ENCODE measurements at regions not wholly inside any gene's neighbourhood (a gene's known extent, or its start where the extent isn't known, plus 50 kb on each side); places are given as distances from the start of the nearest gene placed in this dataset.

DNA sequence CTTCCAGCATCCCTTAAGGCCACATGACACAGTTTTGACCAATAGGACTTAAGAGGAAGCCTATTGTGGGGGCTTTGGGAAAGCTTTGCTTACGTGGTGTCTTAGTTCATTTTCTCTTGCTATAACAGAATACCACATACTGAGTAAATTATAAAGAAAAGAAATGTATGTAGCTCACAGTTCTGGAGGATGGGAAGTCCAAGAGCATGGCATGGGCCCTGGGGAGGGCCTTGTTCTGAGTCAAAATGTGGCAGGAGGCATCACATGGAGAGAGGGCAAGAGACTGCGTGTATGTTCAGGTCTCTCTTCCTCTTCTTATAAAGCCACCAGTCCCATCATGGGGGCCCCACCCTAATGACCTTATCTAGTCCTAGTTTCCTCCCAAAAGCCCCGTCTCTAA is 68.6 kb upstream of the CPEB4 start:
- Histone ChIP-seq H3K36me3 (no peaks in the 10 kb centered on the region), H3K27ac (no peak overlapping the region), H3K9me3 (no peaks in the 10 kb centered on the region), H3K4me3 (no peak overlapping the region), H3K4me1 (peaks cover 5 to 18% of the 10 kb centered on the region in 2 donors), H3K27me3 (no peaks in the 10 kb centered on the region)
- no peak for ATAC-seq
- intact Hi-C loops (cut with DNase I), result no loop called here
- DNase-seq, result no peak
- TF ChIP-seq, protein P1, sequence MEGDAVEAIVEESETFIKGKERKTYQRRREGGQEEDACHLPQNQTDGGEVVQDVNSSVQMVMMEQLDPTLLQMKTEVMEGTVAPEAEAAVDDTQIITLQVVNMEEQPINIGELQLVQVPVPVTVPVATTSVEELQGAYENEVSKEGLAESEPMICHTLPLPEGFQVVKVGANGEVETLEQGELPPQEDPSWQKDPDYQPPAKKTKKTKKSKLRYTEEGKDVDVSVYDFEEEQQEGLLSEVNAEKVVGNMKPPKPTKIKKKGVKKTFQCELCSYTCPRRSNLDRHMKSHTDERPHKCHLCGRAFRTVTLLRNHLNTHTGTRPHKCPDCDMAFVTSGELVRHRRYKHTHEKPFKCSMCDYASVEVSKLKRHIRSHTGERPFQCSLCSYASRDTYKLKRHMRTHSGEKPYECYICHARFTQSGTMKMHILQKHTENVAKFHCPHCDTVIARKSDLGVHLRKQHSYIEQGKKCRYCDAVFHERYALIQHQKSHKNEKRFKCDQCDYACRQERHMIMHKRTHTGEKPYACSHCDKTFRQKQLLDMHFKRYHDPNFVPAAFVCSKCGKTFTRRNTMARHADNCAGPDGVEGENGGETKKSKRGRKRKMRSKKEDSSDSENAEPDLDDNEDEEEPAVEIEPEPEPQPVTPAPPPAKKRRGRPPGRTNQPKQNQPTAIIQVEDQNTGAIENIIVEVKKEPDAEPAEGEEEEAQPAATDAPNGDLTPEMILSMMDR (IDR thresholded peaks at IDR 0.05), result no peak

DNA sequence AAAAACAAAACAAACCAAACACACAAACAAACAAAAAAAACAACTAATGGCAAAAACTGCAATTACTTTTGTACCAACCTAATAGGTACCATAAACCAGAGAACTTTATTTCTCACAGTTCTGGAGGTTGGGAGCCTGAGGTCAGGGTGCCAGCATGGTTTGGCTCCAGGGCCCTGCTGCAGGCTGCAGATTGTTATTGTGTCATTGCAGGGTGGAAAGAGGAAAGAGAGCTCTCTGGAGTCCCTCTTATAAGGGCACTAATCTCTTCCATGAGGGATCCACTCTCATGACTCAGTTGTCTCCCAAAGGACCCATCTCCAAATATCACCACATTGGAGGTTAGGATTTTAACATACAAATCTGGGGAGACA is 64.9 kb upstream of the CPEB4 start:
- Histone ChIP-seq H3K9me3 (no peaks in the 10 kb centered on the region), H3K4me3 (no peak overlapping the region), H3K27me3 (no peaks in the 10 kb centered on the region), H3K36me3 (no peaks in the 10 kb centered on the region), H3K27ac (no peak overlapping the region), H3K4me1 (peaks cover 5 to 20% of the 10 kb centered on the region in 2 donors)
- DNase-seq, result no peak
- TF ChIP-seq, protein P1 (IDR thresholded peaks at IDR 0.05), result no peak
- intact Hi-C loops (cut with DNase I), result no loop called here
- ATAC-seq, result no peak

DNA sequence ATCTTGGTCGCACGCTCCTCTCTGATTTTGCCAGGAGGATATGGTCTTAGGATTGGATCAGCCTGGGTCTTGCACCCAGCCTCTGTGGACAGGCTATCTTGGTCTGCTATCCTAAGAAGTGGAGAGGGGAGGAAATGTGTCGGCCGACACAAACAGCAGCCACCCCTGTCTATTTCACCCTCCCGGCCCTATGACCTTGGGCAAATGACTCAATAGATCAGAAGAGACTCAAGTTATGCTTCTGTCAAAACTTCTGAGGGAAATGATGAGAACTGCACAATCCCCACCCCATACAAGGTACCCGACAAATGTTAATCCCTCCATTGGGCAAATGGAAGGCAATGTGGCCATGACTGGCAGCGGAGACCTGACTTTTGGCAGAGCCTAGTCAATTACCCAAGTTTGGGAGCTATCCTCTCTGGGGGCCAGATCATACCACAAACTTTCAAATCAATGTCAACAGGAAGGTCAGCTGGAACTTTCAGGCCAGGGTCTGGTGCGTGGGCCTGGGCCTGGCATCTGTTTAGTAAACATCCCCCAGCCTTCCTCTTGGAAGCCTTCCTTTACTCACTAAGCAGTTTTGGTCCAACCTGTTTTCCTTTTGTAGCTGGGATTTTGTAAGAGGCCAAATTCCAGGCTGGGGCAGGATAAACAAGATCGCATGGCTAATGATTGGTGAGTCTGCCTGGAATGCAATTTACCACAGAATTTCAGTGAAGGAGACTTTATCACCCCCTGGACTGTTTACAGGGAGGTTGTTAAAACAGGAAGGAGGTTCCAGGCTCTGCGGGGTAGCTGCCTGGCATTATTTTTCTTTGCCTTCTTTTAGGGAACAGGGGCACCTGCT is 64.2 kb upstream of the CPEB4 start:
- Histone ChIP-seq H3K4me1 (peaks cover 5 to 20% of the 10 kb centered on the region in 2 donors), H3K9me3 (no peaks in the 10 kb centered on the region), H3K27me3 (no peaks in the 10 kb centered on the region), H3K4me3 (no peak overlapping the region), H3K27ac (peak overlapping the region; percentile 1 to 48), H3K36me3 (no peaks in the 10 kb centered on the region)
- DNase-seq, result peak in 2 of 4 donors; percentile 25 to 61
- ATAC-seq, result peak; percentile 80
- intact Hi-C loops (cut with DNase I), result no loop called here
- TF ChIP-seq, protein P1 (IDR thresholded peaks at IDR 0.05), result no peak

DNA sequence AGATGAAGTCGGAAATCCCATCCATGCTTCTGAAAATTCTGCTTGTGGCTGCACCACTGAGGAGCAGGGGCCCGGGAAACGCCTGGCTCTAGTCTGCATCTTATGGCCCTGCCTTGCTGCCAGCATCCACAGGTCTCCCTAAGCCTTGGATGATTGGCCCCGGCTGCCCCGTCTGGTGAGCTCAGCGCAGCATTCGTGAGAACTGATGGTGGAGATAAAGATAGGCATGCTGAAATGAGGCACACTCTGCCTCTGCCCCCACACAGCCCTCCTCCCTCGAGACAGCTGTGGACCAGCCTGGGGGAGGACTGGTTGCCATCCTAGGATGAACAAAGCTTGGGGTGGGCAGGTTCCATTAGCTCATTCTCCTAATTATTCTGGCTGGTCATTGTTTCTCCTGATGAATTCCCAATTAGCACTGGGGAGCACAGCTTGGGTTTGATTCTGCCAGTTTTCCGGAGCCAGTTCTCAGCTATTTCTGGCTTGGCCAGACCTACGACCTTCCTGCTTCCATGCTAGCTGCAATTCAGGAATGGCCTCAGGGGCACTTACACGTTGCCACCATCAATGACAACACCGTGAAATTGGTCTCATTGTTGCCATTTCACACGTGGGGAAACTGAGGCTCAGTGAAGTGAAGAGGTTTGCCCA is 62.8 kb upstream of the CPEB4 start:
- ATAC-seq (no peak), DNase-seq (no peak)
- no peak overlapping the region for H3K27ac ChIP-seq
- TF ChIP-seq, protein P1 (IDR thresholded peaks at IDR 0.05), result no peak
- H3K36me3 ChIP-seq, result no peaks in the 10 kb centered on the region
- intact Hi-C loops (cut with DNase I), result no loop called here
- no peaks in the 10 kb centered on the region for H3K27me3 ChIP-seq
- no peaks in the 10 kb centered on the region for H3K9me3 ChIP-seq
- H3K4me1 ChIP-seq, result peaks cover 5 to 29% of the 10 kb centered on the region in 2 donors
- H3K4me3 ChIP-seq, result no peak overlapping the region

DNA sequence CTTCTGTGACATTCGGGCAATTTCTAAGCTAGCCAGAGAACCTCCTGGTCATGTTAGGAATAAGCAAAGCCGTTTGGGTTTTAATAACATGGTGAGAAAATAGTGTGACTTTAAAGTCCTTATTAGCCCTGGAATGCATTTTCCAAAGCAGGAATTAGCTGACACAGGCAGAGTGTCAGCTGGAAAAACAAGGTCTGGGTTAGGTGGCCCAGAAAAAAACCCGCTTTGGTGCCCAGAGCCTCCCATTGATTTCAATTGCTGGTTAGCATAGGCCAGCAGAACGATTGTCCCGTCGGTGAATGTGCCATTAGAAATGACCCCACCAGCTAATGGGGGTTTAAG is 62.1 kb upstream of the CPEB4 start:
- ATAC-seq, result no peak
- no peak for DNase-seq
- H3K27me3 ChIP-seq, result no peaks in the 10 kb centered on the region
- no peaks in the 10 kb centered on the region for H3K9me3 ChIP-seq
- intact Hi-C loops (cut with DNase I), result no loop called here
- TF ChIP-seq, protein P1 (IDR thresholded peaks at IDR 0.05), result no peak
- H3K27ac ChIP-seq, result no peak overlapping the region
- H3K4me1 ChIP-seq, result peaks cover 5 to 29% of the 10 kb centered on the region in 2 donors
- H3K36me3 ChIP-seq, result no peaks in the 10 kb centered on the region
- H3K4me3 ChIP-seq, result no peak overlapping the region

All from left lung (tissue), 4 donors.